Activated naive CD4-positive, alpha-beta T cell treated with anti-CD3 and anti-CD28 coated beads, Interleukin-2, amount 50 U/mL, for 24 hours (primary cell): ENCODE measurements at regions not wholly inside any gene's neighbourhood (a gene's known extent, or its start where the extent isn't known, plus 50 kb on each side); places are given as distances from the start of the nearest gene placed in this dataset.
A peak's percentile ranks its signal among the peaks of the same experiment; 100 is the strongest.

Experiments used
- H3K27ac Mint-ChIP-seq: one replicate; pipeline ENCODE4 v1.8.0; 2021; ENCODE audit warnings: mild to moderate bottlenecking, mixed read lengths
- H3K27me3 Mint-ChIP-seq: one replicate; pipeline ENCODE4 v1.8.0; 2021; ENCODE audit warnings: mixed read lengths
- H3K36me3 Mint-ChIP-seq: one replicate; pipeline ENCODE4 v1.8.0; 2021; ENCODE audit warnings: mixed read lengths
- H3K4me1 Mint-ChIP-seq: one replicate; pipeline ENCODE4 v1.8.0; 2021; ENCODE audit warnings: mixed read lengths
- H3K4me3 Mint-ChIP-seq: one replicate; pipeline ENCODE4 v1.8.0; 2021; ENCODE audit warnings: mild to moderate bottlenecking, mixed read lengths
- H3K9me3 Mint-ChIP-seq: one replicate; pipeline ENCODE4 v1.8.0; 2021; ENCODE audit warnings: mixed read lengths

DNA sequence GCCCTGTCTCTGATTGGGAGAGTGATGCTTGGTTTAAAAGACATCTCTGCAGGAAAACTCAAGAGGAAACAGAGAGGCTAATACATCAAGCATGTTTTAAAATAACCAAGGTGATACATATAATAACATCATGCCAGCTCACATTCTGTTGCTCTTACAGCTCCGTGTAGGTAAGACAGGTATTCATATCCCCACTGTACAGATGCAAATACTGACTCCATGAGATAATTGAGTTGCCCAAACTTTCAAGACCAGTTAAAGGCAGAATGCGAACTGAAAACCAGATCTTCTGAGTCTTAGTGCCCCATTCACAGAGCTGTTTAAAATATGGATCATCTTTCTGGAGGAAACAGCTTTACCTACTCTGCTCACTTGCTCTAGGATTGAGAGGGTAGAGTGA lies 214.0 kb downstream of the PIK3R1 start:
- Mint-ChIP-seq H3K27ac (no peak overlapping the region), H3K27me3 (no peaks in the 10 kb centered on the region), H3K4me3 (no peak overlapping the region), H3K9me3 (no peaks in the 10 kb centered on the region), H3K36me3 (no peaks in the 10 kb centered on the region), H3K4me1 (peaks cover 65% of the 10 kb centered on the region)

DNA sequence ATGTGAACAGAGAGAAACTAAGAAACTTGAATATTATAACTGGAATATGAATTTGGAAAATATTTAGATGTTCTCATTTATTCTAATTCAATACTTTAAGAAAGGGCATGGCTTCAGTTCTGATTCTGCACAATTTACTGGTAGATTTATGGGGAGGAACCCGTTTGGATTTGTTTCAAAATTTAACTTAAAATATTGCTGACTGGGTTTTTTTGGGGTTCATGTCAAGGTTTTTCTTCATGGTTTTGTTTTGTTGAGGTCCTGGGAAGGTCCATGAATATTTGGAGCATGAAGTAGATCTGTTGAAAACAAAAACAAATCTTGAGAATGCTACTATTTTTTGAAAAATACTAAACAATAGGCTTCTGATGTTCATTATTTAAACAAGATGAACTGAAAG lies 214.7 kb downstream of the PIK3R1 start:
- Mint-ChIP-seq H3K9me3 (no peaks in the 10 kb centered on the region), H3K27me3 (no peaks in the 10 kb centered on the region), H3K36me3 (no peaks in the 10 kb centered on the region), H3K4me1 (peaks cover 66% of the 10 kb centered on the region), H3K4me3 (no peak overlapping the region), H3K27ac (no peak overlapping the region)

GRCh38 chr5:68431186-68431585 lies 215.6 kb downstream of the PIK3R1 start:
- Mint-ChIP-seq H3K27ac (no peak overlapping the region), H3K4me3 (no peak overlapping the region), H3K4me1 (peaks cover 66% of the 10 kb centered on the region), H3K9me3 (no peaks in the 10 kb centered on the region), H3K27me3 (no peaks in the 10 kb centered on the region), H3K36me3 (no peaks in the 10 kb centered on the region)

- peak overlapping the region; percentile 57 for H3K27ac Mint-ChIP-seq
- H3K27me3 Mint-ChIP-seq: no peaks in the 10 kb centered on the region
- H3K36me3 Mint-ChIP-seq: no peaks in the 10 kb centered on the region
- no peak overlapping the region for H3K4me3 Mint-ChIP-seq
- H3K4me1 Mint-ChIP-seq: peaks cover 60% of the 10 kb centered on the region
- H3K9me3 Mint-ChIP-seq: no peaks in the 10 kb centered on the region
Measured at GRCh38 chr5:68431601-68432337, 216.2 kb downstream of the PIK3R1 start.

DNA sequence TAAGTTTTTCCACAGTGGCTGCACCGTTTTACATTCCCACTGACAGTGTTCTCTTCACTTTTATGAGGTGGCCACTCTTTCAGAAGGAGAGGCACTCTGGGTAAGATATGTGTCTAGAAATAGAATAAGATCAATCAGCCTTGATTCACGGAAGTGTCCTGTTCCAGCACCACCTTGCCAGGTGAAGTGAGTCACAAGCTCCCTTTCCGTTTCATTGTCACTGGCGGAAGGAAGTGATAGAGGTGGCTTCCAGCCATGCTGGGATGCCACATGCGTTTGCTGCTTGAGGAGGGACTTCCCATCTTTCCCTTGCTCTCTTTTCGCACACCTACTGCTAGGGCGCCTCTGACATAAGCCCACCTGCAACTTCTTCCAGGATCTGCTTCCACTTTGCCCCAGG lies 217.1 kb downstream of the PIK3R1 start:
- no peak overlapping the region for H3K4me3 Mint-ChIP-seq
- H3K27me3 Mint-ChIP-seq: no peaks in the 10 kb centered on the region
- no peaks in the 10 kb centered on the region for H3K9me3 Mint-ChIP-seq
- no peaks in the 10 kb centered on the region for H3K36me3 Mint-ChIP-seq
- no peak overlapping the region for H3K27ac Mint-ChIP-seq
- H3K4me1 Mint-ChIP-seq: peaks cover 56% of the 10 kb centered on the region

- Mint-ChIP-seq H3K4me3 (peak overlapping the region; percentile 69), H3K36me3 (no peaks in the 10 kb centered on the region), H3K27me3 (no peaks in the 10 kb centered on the region), H3K4me1 (peaks cover 59% of the 10 kb centered on the region), H3K27ac (peak overlapping the region; percentile 73), H3K9me3 (no peaks in the 10 kb centered on the region)
Measured at GRCh38 chr5:68433526-68433922, 218.0 kb downstream of the PIK3R1 start.

GRCh38 chr5:68433923-68434879 lies 218.6 kb downstream of the PIK3R1 start:
- Mint-ChIP-seq H3K9me3 (no peaks in the 10 kb centered on the region), H3K27ac (peak overlapping the region; percentile 73), H3K36me3 (no peaks in the 10 kb centered on the region), H3K4me1 (peaks cover 59% of the 10 kb centered on the region), H3K27me3 (no peaks in the 10 kb centered on the region), H3K4me3 (peak overlapping the region; percentile 69)

GRCh38 chr5:68435611-68436010 lies 220.1 kb downstream of the PIK3R1 start:
- Mint-ChIP-seq H3K4me3 (no peak overlapping the region), H3K4me1 (peaks cover 63% of the 10 kb centered on the region), H3K27me3 (no peaks in the 10 kb centered on the region), H3K9me3 (no peaks in the 10 kb centered on the region), H3K36me3 (no peaks in the 10 kb centered on the region), H3K27ac (no peak overlapping the region)

- H3K27ac Mint-ChIP-seq: no peak overlapping the region
- H3K4me3 Mint-ChIP-seq: no peak overlapping the region
- H3K4me1 Mint-ChIP-seq: peaks cover 63% of the 10 kb centered on the region
- no peaks in the 10 kb centered on the region for H3K9me3 Mint-ChIP-seq
- no peaks in the 10 kb centered on the region for H3K27me3 Mint-ChIP-seq
- no peaks in the 10 kb centered on the region for H3K36me3 Mint-ChIP-seq
Measured at GRCh38 chr5:68436686-68437520, 221.3 kb downstream of the PIK3R1 start.

DNA sequence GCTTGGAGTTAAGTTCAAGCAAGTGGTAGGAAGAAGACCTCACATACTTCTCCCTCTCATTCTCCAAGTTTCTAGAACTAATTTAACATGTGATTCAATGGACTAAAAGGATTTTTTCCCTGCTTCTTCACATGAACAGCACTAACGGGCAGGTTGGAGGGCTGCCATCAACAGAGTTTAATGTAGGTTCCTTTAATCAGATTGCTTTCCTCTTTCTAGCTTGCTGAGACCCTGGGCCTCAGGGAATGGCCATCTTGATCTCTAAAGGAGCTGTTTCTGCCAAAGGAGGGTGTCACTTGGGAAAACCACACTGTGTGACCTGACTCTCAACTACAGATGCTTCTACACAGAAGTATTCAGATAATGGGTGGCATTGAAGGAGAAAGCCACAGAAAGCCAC lies 223.3 kb downstream of the PIK3R1 start:
- Mint-ChIP-seq H3K4me1 (peaks cover 43% of the 10 kb centered on the region), H3K27me3 (no peaks in the 10 kb centered on the region), H3K4me3 (no peak overlapping the region), H3K9me3 (no peaks in the 10 kb centered on the region), H3K27ac (no peak overlapping the region), H3K36me3 (no peaks in the 10 kb centered on the region)

DNA sequence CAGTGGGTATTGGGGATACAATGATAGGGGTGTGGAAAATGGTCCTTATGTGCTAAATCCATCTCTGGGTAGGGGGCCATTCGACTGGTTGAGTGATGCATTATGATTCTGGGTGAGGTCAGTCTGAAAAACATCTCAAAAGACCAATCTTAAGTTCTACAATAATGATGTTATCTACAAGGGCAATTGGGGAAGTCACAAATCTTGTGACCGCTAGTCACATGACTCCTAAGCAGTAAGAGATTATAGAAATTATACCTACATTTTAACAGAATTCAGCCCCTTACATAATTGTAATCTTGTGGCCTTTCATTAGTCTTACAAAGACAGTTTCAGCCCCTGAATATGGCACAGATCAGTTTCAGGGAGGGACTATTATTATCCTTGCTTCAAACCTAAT lies 224.7 kb downstream of the PIK3R1 start:
- H3K9me3 Mint-ChIP-seq: no peaks in the 10 kb centered on the region
- peaks cover 29% of the 10 kb centered on the region for H3K4me1 Mint-ChIP-seq
- H3K4me3 Mint-ChIP-seq: no peak overlapping the region
- no peak overlapping the region for H3K27ac Mint-ChIP-seq
- no peaks in the 10 kb centered on the region for H3K27me3 Mint-ChIP-seq
- H3K36me3 Mint-ChIP-seq: no peaks in the 10 kb centered on the region

GRCh38 chr5:68440651-68441050 lies 225.1 kb downstream of the PIK3R1 start:
- no peaks in the 10 kb centered on the region for H3K36me3 Mint-ChIP-seq
- H3K27ac Mint-ChIP-seq: no peak overlapping the region
- no peaks in the 10 kb centered on the region for H3K27me3 Mint-ChIP-seq
- no peak overlapping the region for H3K4me3 Mint-ChIP-seq
- no peaks in the 10 kb centered on the region for H3K9me3 Mint-ChIP-seq
- H3K4me1 Mint-ChIP-seq: peaks cover 25% of the 10 kb centered on the region

- Mint-ChIP-seq H3K4me3 (no peak overlapping the region), H3K36me3 (no peaks in the 10 kb centered on the region), H3K9me3 (no peaks in the 10 kb centered on the region), H3K27me3 (no peaks in the 10 kb centered on the region), H3K27ac (peak overlapping the region; percentile 68), H3K4me1 (peaks cover 20% of the 10 kb centered on the region)
Measured at GRCh38 chr5:68441309-68442073, 225.9 kb downstream of the PIK3R1 start.

DNA sequence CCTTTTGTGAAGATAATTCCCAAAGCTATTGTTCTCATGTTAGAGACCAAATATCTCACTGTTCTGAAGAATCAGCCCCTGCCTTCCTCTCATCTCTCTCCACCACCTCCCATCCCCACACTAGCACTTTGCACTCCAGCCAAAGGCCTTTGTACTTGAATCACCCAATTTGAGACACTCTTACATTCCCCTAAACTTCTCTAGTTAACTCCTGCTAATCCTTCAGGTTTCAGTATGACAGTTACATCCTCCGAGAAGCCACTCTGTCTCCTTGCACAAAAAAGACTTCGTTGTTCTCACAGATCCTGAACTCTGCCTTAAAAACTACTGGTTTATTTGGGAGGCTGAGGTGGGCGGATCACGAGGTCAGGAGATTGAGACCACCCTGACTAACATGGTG lies 227.5 kb downstream of the PIK3R1 start:
- H3K9me3 Mint-ChIP-seq: no peaks in the 10 kb centered on the region
- peaks cover 17% of the 10 kb centered on the region for H3K4me1 Mint-ChIP-seq
- no peak overlapping the region for H3K4me3 Mint-ChIP-seq
- no peaks in the 10 kb centered on the region for H3K36me3 Mint-ChIP-seq
- no peak overlapping the region for H3K27ac Mint-ChIP-seq
- H3K27me3 Mint-ChIP-seq: no peaks in the 10 kb centered on the region

- H3K27ac Mint-ChIP-seq: no peak overlapping the region
- peaks cover 17% of the 10 kb centered on the region for H3K4me1 Mint-ChIP-seq
- H3K27me3 Mint-ChIP-seq: no peaks in the 10 kb centered on the region
- no peak overlapping the region for H3K4me3 Mint-ChIP-seq
- H3K9me3 Mint-ChIP-seq: no peaks in the 10 kb centered on the region
- H3K36me3 Mint-ChIP-seq: no peaks in the 10 kb centered on the region
Measured at GRCh38 chr5:68444048-68444447, 228.5 kb downstream of the PIK3R1 start.
